ENCODE measurements at regions not wholly inside any gene's neighbourhood (a gene's known extent, or its start where the extent isn't known, plus 50 kb on each side); places are given as distances from the start of the nearest gene placed in this dataset.

DNA sequence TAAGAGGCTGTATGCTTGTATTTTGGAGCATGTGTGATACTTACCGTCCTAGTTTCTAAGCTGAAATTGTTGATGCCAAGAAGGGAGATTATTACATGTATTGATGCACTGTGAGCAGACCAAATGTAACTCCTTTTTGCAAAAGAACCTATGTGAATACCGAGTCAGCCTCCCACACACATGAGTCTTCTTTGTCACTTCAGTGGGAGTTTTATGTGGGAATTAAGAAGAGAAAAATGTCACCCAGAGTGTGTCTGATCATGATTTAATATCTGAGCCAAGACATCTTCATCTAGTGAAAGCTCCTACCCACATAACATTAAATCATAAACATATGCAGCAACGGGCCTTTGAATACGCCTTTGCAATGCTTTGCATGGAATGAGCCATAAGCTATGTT is 380.3 kb upstream of the ACTBL2 start:
- Mint-ChIP-seq H3K36me3 (ENCODE audit: low read depth, unreplicated experiment) (no peaks in the 10 kb centered on the region), H3K27ac (ENCODE audit: unreplicated experiment) (no peak overlapping the region), H3K4me1 (ENCODE audit: low read depth, unreplicated experiment) (peaks cover 20% of the 10 kb centered on the region), H3K9me3 (ENCODE audit: unreplicated experiment) (peaks cover 4% of the 10 kb centered on the region), H3K27me3 (ENCODE audit: low read depth, unreplicated experiment) (no peaks in the 10 kb centered on the region), H3K4me3 (ENCODE audit: unreplicated experiment) (no peak overlapping the region)
- Histone ChIP-seq H3K4me2 (ENCODE audit: low read length) (no peak overlapping the region), H3K27ac (ENCODE audit: low read depth, low read length) (no peak overlapping the region), H3K79me2 (ENCODE audit: insufficient read depth, low read length) (no peaks in the 10 kb centered on the region), H4K20me1 (ENCODE audit: insufficient read depth, low read length) (no peaks in the 10 kb centered on the region), H3K36me3 (ENCODE audit: insufficient read depth, low read length) (no peaks in the 10 kb centered on the region), H3K4me1 (ENCODE audit: insufficient read depth, low read length) (no peaks in the 10 kb centered on the region), H3K4me3 (ENCODE audit: insufficient read depth, low read depth, low read length) (no peak overlapping the region), H3K9me3 (ENCODE audit: insufficient read depth, low read depth, low read length) (no peaks in the 10 kb centered on the region), H2AFZ (ENCODE audit: low read depth, low read length) (no peak overlapping the region), H3K27me3 (ENCODE audit: insufficient read depth, low read length) (no peaks in the 10 kb centered on the region), H3K9ac (ENCODE audit: low read length) (no peak overlapping the region)
- no peak for DNase-seq (ENCODE audit: low read depth)
- FAIRE-seq = peak; percentile 37
- no peak for TF ChIP-seq EZH2 (IDR thresholded peaks at IDR 0.05; ENCODE audit: insufficient read depth, low read length)
- TF ChIP-seq, protein P1, sequence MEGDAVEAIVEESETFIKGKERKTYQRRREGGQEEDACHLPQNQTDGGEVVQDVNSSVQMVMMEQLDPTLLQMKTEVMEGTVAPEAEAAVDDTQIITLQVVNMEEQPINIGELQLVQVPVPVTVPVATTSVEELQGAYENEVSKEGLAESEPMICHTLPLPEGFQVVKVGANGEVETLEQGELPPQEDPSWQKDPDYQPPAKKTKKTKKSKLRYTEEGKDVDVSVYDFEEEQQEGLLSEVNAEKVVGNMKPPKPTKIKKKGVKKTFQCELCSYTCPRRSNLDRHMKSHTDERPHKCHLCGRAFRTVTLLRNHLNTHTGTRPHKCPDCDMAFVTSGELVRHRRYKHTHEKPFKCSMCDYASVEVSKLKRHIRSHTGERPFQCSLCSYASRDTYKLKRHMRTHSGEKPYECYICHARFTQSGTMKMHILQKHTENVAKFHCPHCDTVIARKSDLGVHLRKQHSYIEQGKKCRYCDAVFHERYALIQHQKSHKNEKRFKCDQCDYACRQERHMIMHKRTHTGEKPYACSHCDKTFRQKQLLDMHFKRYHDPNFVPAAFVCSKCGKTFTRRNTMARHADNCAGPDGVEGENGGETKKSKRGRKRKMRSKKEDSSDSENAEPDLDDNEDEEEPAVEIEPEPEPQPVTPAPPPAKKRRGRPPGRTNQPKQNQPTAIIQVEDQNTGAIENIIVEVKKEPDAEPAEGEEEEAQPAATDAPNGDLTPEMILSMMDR (IDR thresholded peaks at IDR 0.05; ENCODE audit: insufficient read depth, low read depth, low read length) = no peak

DNA sequence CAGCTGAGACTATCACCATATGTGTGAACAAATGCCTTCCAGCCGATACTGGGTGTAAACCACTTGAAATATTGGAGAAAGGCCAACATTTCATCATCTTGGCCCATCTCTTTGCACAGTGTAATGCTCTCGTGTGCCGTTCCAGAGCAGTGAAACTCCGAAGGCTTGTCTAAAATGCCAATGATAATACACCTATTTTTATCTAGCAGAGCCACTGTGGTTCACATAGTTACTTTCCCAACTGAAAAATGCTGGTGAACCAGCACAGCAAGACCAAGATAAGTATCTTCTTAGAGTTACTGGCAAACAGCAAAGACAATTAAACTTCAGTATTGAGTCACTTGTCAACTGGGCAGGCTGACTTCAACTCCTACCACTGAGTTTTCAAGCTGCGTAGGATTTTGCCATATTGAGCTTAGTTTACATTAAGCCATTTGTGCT is 379.9 kb upstream of the ACTBL2 start:
- FAIRE-seq = peak; percentile 45

DNA sequence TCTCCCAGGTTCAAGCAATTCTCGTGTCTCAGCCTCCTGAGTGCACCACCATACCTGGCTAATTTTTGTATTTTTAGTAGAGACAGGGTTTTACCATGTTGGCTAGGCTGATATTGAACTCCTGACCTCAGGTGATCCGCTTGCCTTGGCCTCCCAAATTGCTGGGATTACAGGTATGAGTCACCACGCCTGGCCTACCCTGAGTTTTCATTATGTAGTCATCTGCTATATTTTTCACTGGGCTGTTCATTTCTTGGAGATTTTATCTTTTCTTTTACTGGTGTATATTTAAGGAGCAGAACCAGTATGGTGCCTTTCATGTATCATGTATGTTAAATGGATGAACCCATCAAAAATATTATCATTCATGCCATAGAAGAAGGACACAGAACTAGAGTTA is 377.0 kb upstream of the ACTBL2 start:
- H2AFZ ChIP-seq (ENCODE audit: low read depth, low read length) = no peak overlapping the region
- no peak overlapping the region for H3K9ac ChIP-seq (ENCODE audit: low read length)
- H3K27ac Mint-ChIP-seq (ENCODE audit: unreplicated experiment) = no peak overlapping the region
- H3K4me1 ChIP-seq (ENCODE audit: insufficient read depth, low read length) = no peaks in the 10 kb centered on the region
- H3K27me3 Mint-ChIP-seq (ENCODE audit: low read depth, unreplicated experiment) = no peaks in the 10 kb centered on the region
- peaks cover 1% of the 10 kb centered on the region for H3K36me3 Mint-ChIP-seq (ENCODE audit: low read depth, unreplicated experiment)
- H3K4me1 Mint-ChIP-seq (ENCODE audit: low read depth, unreplicated experiment) = peaks cover 20% of the 10 kb centered on the region
- H3K27me3 ChIP-seq (ENCODE audit: insufficient read depth, low read length) = no peaks in the 10 kb centered on the region
- no peaks in the 10 kb centered on the region for H3K36me3 ChIP-seq (ENCODE audit: insufficient read depth, low read length)
- FAIRE-seq (no peak), DNase-seq (ENCODE audit: low read depth) (no peak)
- H3K4me3 ChIP-seq (ENCODE audit: insufficient read depth, low read depth, low read length) = no peak overlapping the region
- TF ChIP-seq, protein P1 (IDR thresholded peaks at IDR 0.05; ENCODE audit: insufficient read depth, low read depth, low read length) = no peak
- TF ChIP-seq EZH2 (IDR thresholded peaks at IDR 0.05; ENCODE audit: insufficient read depth, low read length) = no peak
- H3K9me3 ChIP-seq (ENCODE audit: insufficient read depth, low read depth, low read length) = no peaks in the 10 kb centered on the region
- H4K20me1 ChIP-seq (ENCODE audit: insufficient read depth, low read length) = no peaks in the 10 kb centered on the region
- H3K4me3 Mint-ChIP-seq (ENCODE audit: unreplicated experiment) = no peak overlapping the region
- no peak overlapping the region for H3K27ac ChIP-seq (ENCODE audit: low read depth, low read length)
- no peak overlapping the region for H3K4me2 ChIP-seq (ENCODE audit: low read length)
- H3K9me3 Mint-ChIP-seq (ENCODE audit: unreplicated experiment) = peaks cover 10% of the 10 kb centered on the region
- no peaks in the 10 kb centered on the region for H3K79me2 ChIP-seq (ENCODE audit: insufficient read depth, low read length)

More for the DNA sequence above, 379.9 kb upstream of the ACTBL2 start:
- Histone ChIP-seq H3K4me3 (ENCODE audit: insufficient read depth, low read depth, low read length) (no peak overlapping the region), H3K27me3 (ENCODE audit: insufficient read depth, low read length) (no peaks in the 10 kb centered on the region), H4K20me1 (ENCODE audit: insufficient read depth, low read length) (no peaks in the 10 kb centered on the region), H3K4me1 (ENCODE audit: insufficient read depth, low read length) (no peaks in the 10 kb centered on the region), H3K9ac (ENCODE audit: low read length) (no peak overlapping the region), H3K9me3 (ENCODE audit: insufficient read depth, low read depth, low read length) (no peaks in the 10 kb centered on the region), H2AFZ (ENCODE audit: low read depth, low read length) (no peak overlapping the region), H3K36me3 (ENCODE audit: insufficient read depth, low read length) (no peaks in the 10 kb centered on the region), H3K27ac (ENCODE audit: low read depth, low read length) (no peak overlapping the region), H3K4me2 (ENCODE audit: low read length) (no peak overlapping the region), H3K79me2 (ENCODE audit: insufficient read depth, low read length) (no peaks in the 10 kb centered on the region)
- peak; percentile 98 for DNase-seq (ENCODE audit: low read depth)
- Mint-ChIP-seq H3K4me1 (ENCODE audit: low read depth, unreplicated experiment) (peaks cover 20% of the 10 kb centered on the region), H3K4me3 (ENCODE audit: unreplicated experiment) (no peak overlapping the region), H3K27me3 (ENCODE audit: low read depth, unreplicated experiment) (no peaks in the 10 kb centered on the region), H3K36me3 (ENCODE audit: low read depth, unreplicated experiment) (no peaks in the 10 kb centered on the region), H3K27ac (ENCODE audit: unreplicated experiment) (peak overlapping the region; percentile 18), H3K9me3 (ENCODE audit: unreplicated experiment) (peaks cover 5% of the 10 kb centered on the region)
- TF ChIP-seq, protein P1 (IDR thresholded peaks at IDR 0.05; ENCODE audit: insufficient read depth, low read depth, low read length) = no peak
- no peak for TF ChIP-seq EZH2 (IDR thresholded peaks at IDR 0.05; ENCODE audit: insufficient read depth, low read length)
